ENCODE measurements at regions not wholly inside any gene's neighbourhood (a gene's known extent, or its start where the extent isn't known, plus 50 kb on each side); places are given as distances from the start of the nearest gene placed in this dataset.

DNA sequence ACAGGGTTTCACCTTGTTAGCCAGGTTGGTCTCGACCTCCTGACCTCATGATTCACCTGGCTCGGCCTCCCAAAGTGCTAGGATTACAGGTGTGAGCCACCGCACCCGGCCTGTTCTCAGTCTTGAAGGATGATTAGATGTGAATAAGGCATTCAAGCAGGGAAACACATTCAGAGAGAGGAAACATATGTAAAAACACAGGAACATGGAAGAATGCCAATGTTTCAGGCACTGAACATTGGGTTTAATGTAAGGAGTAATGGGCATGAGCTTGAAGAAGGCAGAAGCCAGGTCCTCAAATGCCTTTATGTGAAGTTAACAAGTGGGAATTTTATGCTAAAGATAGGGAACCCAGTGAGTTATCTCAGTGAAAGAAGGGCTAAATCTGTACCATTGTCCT is 74.3 kb downstream of the ARL4A start:
- H3K9me3 ChIP-seq (replicated peaks; ENCODE audit: control insufficient read depth, low read depth, low read length) = no peaks in the 10 kb centered on the region
- H3K27ac ChIP-seq (ENCODE audit: low read length) = no peak overlapping the region
- DNase-seq = no peak
- WGBS (ENCODE audit: insufficient coverage) = 100% methylated on average over 3 of the region's 4 CpGs
- no peak overlapping the region for H3K4me3 ChIP-seq (ENCODE audit: low read length)
- H3K36me3 ChIP-seq (ENCODE audit: control insufficient read depth, insufficient read depth, low read length) = no peaks in the 10 kb centered on the region
- peaks cover 2% of the 10 kb centered on the region for H3K4me1 ChIP-seq (ENCODE audit: control insufficient read depth, insufficient read depth, low read length)
- H3K27me3 ChIP-seq (ENCODE audit: control insufficient read depth, insufficient read depth, low read length) = no peaks in the 10 kb centered on the region

DNA sequence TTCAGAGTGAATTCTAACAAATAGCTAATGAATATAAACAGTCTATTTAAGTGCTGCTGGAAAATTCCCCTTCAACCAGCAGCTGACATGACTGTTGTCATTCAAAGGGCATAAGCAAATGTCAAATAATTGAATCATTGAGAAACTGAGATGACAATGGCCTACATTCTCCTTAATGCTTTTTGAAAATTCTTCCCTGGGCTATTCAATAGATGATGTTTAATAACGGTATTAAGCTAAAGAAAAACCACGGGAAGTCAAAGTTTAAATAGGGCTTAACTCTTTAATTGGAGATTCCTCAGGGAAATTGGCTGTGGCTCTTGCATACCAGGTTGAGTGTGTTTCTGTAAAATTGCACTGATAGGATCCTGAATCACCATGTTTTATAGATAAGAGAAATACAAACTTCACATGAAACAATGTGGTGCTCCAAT is 77.0 kb downstream of the ARL4A start:
- Histone ChIP-seq H3K27ac (ENCODE audit: low read length) (no peak overlapping the region), H3K9me3 (replicated peaks; ENCODE audit: control insufficient read depth, low read depth, low read length) (no peaks in the 10 kb centered on the region), H3K36me3 (ENCODE audit: control insufficient read depth, insufficient read depth, low read length) (no peaks in the 10 kb centered on the region), H3K4me1 (ENCODE audit: control insufficient read depth, insufficient read depth, low read length) (peaks cover 3% of the 10 kb centered on the region), H3K4me3 (ENCODE audit: low read length) (no peak overlapping the region), H3K27me3 (ENCODE audit: control insufficient read depth, insufficient read depth, low read length) (no peaks in the 10 kb centered on the region)
- DNase-seq = no peak
- 71% methylated on average over 2 of the region's 2 CpGs for WGBS (ENCODE audit: insufficient coverage)

DNA sequence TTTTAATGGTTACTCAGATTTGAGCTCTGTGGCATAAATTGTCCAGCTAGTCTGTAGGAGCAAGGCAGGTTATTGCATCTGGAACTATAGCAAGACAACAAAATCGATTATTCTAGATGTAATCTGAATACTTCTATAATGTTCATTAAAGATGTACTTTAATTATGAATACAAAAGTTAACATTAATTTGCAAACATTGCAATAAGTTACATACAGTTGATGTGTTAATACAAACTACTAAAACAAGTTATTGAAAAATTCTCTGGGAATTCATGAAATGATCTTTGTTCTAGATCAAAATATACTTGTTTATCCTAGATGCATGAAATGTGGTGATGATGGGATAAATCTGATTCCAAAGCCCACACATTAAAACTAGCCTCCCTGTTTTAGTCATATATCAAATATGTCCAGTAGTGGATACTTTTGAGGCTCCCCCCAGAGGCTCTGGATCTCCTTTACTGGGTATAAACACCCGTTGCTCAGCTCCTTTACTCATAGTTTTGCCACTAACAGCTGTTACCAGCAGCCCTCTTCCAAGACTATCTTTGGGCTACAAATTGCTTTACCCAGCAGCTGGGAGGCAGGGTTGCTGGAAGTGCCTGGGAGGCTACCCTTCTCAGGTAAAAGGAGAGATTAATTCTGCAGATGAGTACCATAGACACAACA is 78.1 kb downstream of the ARL4A start:
- no peaks in the 10 kb centered on the region for H3K36me3 ChIP-seq (ENCODE audit: control insufficient read depth, insufficient read depth, low read length)
- H3K27ac ChIP-seq (ENCODE audit: low read length) = no peak overlapping the region
- H3K27me3 ChIP-seq (ENCODE audit: control insufficient read depth, insufficient read depth, low read length) = no peaks in the 10 kb centered on the region
- no peak overlapping the region for H3K4me3 ChIP-seq (ENCODE audit: low read length)
- H3K9me3 ChIP-seq (replicated peaks; ENCODE audit: control insufficient read depth, low read depth, low read length) = no peaks in the 10 kb centered on the region
- 40% methylated on average over 1 of the region's 2 CpGs for WGBS (ENCODE audit: insufficient coverage)
- DNase-seq = no peak
- H3K4me1 ChIP-seq (ENCODE audit: control insufficient read depth, insufficient read depth, low read length) = peaks cover 8% of the 10 kb centered on the region

DNA sequence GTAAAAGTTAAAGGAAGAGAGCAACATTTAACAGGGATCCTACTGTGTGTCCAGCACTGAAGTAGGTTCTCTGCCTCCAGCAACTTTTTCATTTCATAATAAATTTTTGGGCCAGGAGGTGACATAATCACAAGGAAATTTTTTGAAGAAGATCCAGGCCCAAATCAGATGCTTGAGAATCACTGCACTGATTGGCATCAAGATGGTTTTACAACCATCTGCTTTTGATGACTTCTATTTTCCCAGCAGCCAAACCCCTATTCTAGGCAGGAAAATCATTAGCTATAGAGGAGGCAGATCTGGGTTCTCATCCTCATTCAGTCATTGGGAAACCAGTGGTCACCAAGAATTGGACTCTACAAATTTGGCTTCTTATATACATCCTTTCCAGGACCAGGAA is 79.0 kb downstream of the ARL4A start:
- Histone ChIP-seq H3K27ac (ENCODE audit: low read length) (no peak overlapping the region), H3K27me3 (ENCODE audit: control insufficient read depth, insufficient read depth, low read length) (no peaks in the 10 kb centered on the region), H3K4me1 (ENCODE audit: control insufficient read depth, insufficient read depth, low read length) (peaks cover 9% of the 10 kb centered on the region), H3K36me3 (ENCODE audit: control insufficient read depth, insufficient read depth, low read length) (no peaks in the 10 kb centered on the region), H3K4me3 (ENCODE audit: low read length) (no peak overlapping the region), H3K9me3 (replicated peaks; ENCODE audit: control insufficient read depth, low read depth, low read length) (no peaks in the 10 kb centered on the region)
- no peak for DNase-seq

DNA sequence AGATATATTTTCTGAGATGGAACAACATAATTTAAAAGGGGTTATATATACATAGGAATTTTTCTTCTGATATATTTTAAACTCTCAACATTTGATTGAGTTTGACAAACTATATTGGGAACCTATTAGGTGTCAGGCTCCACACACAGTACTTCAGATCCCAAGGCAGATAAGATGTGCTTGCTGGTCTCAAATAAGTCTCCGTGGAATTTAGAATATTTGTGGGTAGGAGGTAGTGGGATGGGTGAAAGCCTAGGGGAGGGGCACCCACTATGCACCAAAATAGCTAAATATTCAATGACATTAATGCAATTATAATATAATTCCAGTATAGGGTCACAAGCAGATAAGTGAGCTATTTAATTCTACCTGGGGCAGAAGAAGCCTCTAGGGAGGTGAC is 81.5 kb downstream of the ARL4A start:
- H3K9me3 ChIP-seq (replicated peaks; ENCODE audit: control insufficient read depth, low read depth, low read length) = no peaks in the 10 kb centered on the region
- peaks cover 12% of the 10 kb centered on the region for H3K4me1 ChIP-seq (ENCODE audit: control insufficient read depth, insufficient read depth, low read length)
- H3K4me3 ChIP-seq (ENCODE audit: low read length) = no peak overlapping the region
- H3K27me3 ChIP-seq (ENCODE audit: control insufficient read depth, insufficient read depth, low read length) = no peaks in the 10 kb centered on the region
- DNase-seq = no peak
- WGBS (ENCODE audit: insufficient coverage) = no CpG with 5 or more reads among the region's 1 CpG
- no peaks in the 10 kb centered on the region for H3K36me3 ChIP-seq (ENCODE audit: control insufficient read depth, insufficient read depth, low read length)
- no peak overlapping the region for H3K27ac ChIP-seq (ENCODE audit: low read length)

DNA sequence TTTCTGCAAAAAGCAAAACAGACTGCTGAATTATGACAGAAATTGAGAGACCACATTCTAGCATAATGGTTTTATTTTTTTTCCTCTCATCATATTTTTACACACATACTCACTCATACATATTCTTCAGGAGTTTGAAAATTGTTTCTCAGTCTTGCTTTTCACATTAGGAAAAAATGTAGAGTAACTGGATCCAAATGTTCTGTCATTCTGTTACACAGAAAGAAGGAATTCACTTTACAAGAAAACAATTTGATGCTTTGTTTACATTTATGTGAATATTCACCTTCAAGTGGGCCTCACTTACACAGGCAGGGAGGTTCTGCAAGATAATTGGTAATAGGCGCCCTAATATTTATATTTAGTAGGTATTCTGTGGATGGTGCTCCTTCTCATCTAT is 82.0 kb downstream of the ARL4A start:
- H3K27ac ChIP-seq (ENCODE audit: low read length) = peak overlapping the region; percentile 11
- H3K9me3 ChIP-seq (replicated peaks; ENCODE audit: control insufficient read depth, low read depth, low read length) = no peaks in the 10 kb centered on the region
- H3K4me1 ChIP-seq (ENCODE audit: control insufficient read depth, insufficient read depth, low read length) = peaks cover 12% of the 10 kb centered on the region
- H3K36me3 ChIP-seq (ENCODE audit: control insufficient read depth, insufficient read depth, low read length) = no peaks in the 10 kb centered on the region
- no CpG with 5 or more reads among the region's 1 CpG for WGBS (ENCODE audit: insufficient coverage)
- no peaks in the 10 kb centered on the region for H3K27me3 ChIP-seq (ENCODE audit: control insufficient read depth, insufficient read depth, low read length)
- peak; percentile 78 for DNase-seq
- no peak overlapping the region for H3K4me3 ChIP-seq (ENCODE audit: low read length)

DNA sequence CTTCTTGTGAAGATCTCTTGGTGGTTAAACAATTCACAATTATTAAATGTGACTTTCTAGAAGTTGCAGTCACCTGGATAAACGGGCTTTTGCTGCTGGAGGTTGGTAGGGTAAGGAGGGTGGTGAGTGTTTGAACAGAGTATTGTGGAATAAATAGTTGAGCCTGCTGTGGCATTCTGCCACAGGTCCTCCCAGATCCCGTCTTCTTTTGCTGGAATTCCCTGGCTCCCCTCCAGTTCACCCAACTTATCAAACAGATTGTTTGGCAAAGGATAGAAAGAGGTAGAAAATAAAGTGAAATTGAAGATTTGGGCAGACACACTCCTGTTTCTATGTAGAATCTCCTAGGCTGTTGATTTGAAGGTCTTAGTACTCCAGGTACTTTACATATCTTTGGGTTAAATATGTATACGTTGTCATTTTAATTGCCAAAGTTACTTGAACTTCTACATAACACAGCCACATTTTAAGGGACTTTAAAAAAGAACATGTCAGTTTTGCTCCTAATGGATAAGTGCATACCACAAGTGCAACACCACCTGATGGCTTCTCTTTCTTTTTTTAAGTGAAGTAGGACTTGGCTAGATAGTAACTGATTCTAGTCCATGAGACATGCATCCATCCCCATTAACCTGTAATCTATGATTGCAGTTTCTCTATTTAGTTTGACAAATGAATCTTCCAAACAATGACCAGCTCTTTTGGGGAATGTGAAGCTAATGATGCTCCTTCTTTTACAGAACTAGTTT is 83.0 kb downstream of the ARL4A start:
- Histone ChIP-seq H3K27me3 (ENCODE audit: control insufficient read depth, insufficient read depth, low read length) (no peaks in the 10 kb centered on the region), H3K4me1 (ENCODE audit: control insufficient read depth, insufficient read depth, low read length) (peaks cover 12% of the 10 kb centered on the region)
- DNase-seq = peak; percentile 34

DNA sequence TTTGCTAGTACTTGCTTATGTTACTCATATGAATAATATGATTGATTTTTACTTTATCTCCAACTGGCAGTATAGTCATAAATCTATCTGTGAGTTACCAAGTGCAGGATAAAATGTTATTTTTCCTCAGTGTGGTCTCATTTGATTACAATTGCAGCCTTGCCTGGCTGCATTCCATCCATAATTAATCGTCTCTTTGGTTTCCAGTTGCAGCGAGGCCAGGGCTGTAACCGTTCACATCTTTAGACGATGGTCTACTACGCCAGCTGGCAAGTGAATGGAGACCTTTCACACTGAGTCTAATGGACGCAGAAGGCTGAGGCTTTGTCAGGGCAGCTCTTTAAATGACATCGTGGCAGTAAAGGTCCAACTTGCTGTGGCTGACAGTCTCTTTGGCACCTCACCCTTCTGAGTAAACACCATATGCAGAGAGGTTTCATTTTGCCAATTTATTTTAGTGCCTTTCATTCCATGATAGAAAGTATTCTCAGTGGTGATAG is 84.0 kb downstream of the ARL4A start:
- H3K4me3 ChIP-seq (ENCODE audit: low read length) = no peak overlapping the region
- H3K27me3 ChIP-seq (ENCODE audit: control insufficient read depth, insufficient read depth, low read length) = no peaks in the 10 kb centered on the region
- H3K9me3 ChIP-seq (replicated peaks; ENCODE audit: control insufficient read depth, low read depth, low read length) = no peaks in the 10 kb centered on the region
- peak; percentile 92 for DNase-seq
- peak overlapping the region; percentile 16 for H3K27ac ChIP-seq (ENCODE audit: low read length)
- H3K36me3 ChIP-seq (ENCODE audit: control insufficient read depth, insufficient read depth, low read length) = no peaks in the 10 kb centered on the region
- WGBS (ENCODE audit: insufficient coverage) = 0% methylated on average over 7 of the region's 7 CpGs
- H3K4me1 ChIP-seq (ENCODE audit: control insufficient read depth, insufficient read depth, low read length) = peaks cover 12% of the 10 kb centered on the region

More for the DNA sequence above, 83.0 kb downstream of the ARL4A start:
- no CpG with 5 or more reads among the region's 3 CpGs for WGBS (ENCODE audit: insufficient coverage)
- H3K36me3 ChIP-seq (ENCODE audit: control insufficient read depth, insufficient read depth, low read length) = no peaks in the 10 kb centered on the region
- no peak overlapping the region for H3K4me3 ChIP-seq (ENCODE audit: low read length)
- no peaks in the 10 kb centered on the region for H3K9me3 ChIP-seq (replicated peaks; ENCODE audit: control insufficient read depth, low read depth, low read length)
- no peak overlapping the region for H3K27ac ChIP-seq (ENCODE audit: low read length)

DNA sequence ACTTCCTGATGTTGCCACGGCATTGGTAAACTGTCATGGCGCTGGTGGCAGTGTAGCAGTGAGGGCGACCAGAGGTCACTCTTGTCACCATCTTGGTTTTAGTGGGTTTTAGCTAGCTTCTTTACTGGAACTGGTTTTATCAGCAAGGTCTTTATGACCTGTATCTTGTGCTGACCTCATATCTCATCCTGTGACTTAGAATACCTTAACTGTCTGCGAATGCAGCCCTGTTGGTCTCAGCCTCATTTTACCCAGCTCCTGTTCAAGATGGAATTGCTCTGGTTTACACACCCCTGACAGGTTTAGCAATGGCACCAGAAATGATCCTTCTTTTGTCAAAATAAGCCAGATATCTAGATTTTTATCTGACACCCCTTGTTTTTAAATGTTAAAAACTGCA is 85.3 kb downstream of the ARL4A start:
- H3K27me3 ChIP-seq (ENCODE audit: control insufficient read depth, insufficient read depth, low read length) = no peaks in the 10 kb centered on the region
- WGBS (ENCODE audit: insufficient coverage) = 100% methylated on average over 1 of the region's 4 CpGs
- H3K4me1 ChIP-seq (ENCODE audit: control insufficient read depth, insufficient read depth, low read length) = peaks cover 12% of the 10 kb centered on the region
- no peak overlapping the region for H3K27ac ChIP-seq (ENCODE audit: low read length)
- H3K36me3 ChIP-seq (ENCODE audit: control insufficient read depth, insufficient read depth, low read length) = no peaks in the 10 kb centered on the region
- DNase-seq = no peak
- no peak overlapping the region for H3K4me3 ChIP-seq (ENCODE audit: low read length)
- H3K9me3 ChIP-seq (replicated peaks; ENCODE audit: control insufficient read depth, low read depth, low read length) = no peaks in the 10 kb centered on the region

DNA sequence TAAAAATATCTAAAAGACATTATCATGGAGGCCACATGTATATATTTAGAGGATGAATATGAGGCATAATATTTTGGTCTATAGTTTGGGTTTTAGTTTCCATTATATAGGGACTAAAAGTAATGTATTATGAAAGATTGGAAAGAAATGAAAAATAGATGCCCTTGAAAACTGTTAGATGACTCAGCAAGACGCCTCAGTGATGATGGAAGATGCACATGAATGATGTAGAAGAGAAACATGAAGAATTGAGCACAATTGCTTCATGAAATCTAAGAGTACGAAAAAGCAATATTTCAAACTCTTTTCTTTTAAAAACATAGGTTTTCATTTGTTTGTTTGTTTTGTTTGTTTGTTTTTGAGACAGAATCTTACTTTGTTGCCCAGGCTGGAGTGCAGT is 89.8 kb downstream of the ARL4A start:
- no peak overlapping the region for H3K4me3 ChIP-seq (ENCODE audit: low read length)
- WGBS (ENCODE audit: insufficient coverage) = no CpG with 5 or more reads among the region's 2 CpGs

More for the DNA sequence above, 89.8 kb downstream of the ARL4A start:
- DNase-seq = no peak
- Histone ChIP-seq H3K36me3 (ENCODE audit: control insufficient read depth, insufficient read depth, low read length) (no peaks in the 10 kb centered on the region), H3K9me3 (replicated peaks; ENCODE audit: control insufficient read depth, low read depth, low read length) (no peaks in the 10 kb centered on the region), H3K27me3 (ENCODE audit: control insufficient read depth, insufficient read depth, low read length) (no peaks in the 10 kb centered on the region), H3K4me1 (ENCODE audit: control insufficient read depth, insufficient read depth, low read length) (no peaks in the 10 kb centered on the region), H3K27ac (ENCODE audit: low read length) (no peak overlapping the region)
